Stimulated activated naive CD8-positive, alpha-beta T cell treated with anti-CD3 and anti-CD28 coated beads, Interleukin-15, Interleukin-2, amounts not matched to agents 100 U/mL and 50 U/mL, for 24 hours (primary cell): ENCODE measurements at regions not wholly inside any gene's neighbourhood (a gene's known extent, or its start where the extent isn't known, plus 50 kb on each side); places are given as distances from the start of the nearest gene placed in this dataset.
"Not testable (repeated sequence)": the region's sequence is repeated elsewhere in the genome, so short reads cannot be mapped to it uniquely, and the experiment has no call there.

ENCODE experiments used
- ATAC-seq: fragments of 150-1000 bp; cut with Tn5 transposase; one replicate; pipeline ENCODE4 v1.10.0; 2021
- DNase-seq: peaks from one replicate; pipeline ENCODE4 v3.0.0; 2021

DNA sequence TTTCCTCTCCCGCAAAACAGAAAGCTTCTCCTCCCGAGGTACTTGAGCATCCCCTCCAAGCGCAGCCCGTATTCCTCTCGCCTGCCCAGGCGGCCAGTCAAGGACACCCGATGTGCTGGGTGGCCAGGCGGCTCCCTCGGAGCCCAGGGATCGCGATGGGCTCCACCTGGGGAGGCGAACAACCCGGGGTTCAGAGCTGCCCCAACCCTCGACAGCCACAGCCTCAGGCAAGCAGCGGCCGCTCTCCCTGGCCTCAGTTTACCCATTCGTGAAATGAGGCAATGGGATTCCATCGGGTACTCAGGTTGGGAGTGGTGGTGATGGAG lies 147.4 kb downstream of the CYP26A1 start:
- ATAC-seq: no peak
- no peak for DNase-seq

DNA sequence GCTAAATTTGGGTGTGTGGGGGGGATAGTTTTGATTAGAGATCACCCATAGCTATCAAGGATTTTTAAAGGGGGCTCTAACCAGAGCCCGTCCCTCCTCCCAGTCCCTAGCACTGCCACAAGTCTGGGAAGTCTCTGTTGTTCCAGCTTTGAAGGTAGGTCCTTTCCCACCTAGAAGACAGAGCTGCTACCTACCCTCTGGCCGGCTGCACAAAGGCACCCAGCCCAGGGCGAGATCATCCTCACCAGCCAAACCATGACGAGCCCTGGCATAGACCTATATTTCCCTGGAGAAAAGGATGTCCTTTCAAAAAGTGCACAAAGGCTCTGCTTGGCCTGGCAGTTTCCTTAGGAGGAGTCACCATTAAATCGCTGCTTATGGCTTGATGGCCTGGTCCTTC lies 147.8 kb downstream of the CYP26A1 start:
- no peak for DNase-seq
- no peak for ATAC-seq

DNA sequence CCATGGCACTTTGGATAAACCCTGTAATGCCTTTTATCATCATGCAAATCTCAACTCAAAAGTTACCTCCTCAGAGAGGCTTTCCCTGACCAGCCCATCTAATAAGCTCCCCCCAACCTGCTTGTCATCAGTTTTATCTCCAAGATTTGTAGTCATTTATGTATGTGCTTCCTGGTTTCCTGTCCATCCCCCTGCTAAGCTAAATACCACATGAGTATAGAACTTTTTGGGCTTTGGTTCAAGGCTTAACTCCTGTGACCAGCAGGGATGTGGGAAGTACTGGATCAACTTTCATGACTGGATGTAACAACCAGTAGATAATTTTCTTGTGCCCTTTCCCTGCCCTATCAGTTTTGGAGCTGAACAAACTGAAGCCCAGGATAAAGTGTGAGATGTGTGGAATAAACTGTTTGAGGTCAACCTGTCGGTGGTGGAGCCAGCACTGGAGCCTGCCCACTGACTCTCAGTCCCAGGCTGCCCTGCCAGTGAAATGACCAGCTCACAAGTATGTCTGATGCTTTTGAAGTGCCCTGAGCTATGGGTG lies 148.6 kb downstream of the CYP26A1 start:
- ATAC-seq (no peak), DNase-seq (no peak)

GRCh38 chr10:93222876-93223275 lies 149.2 kb downstream of the CYP26A1 start:
- DNase-seq (no peak), ATAC-seq (no peak)

DNA sequence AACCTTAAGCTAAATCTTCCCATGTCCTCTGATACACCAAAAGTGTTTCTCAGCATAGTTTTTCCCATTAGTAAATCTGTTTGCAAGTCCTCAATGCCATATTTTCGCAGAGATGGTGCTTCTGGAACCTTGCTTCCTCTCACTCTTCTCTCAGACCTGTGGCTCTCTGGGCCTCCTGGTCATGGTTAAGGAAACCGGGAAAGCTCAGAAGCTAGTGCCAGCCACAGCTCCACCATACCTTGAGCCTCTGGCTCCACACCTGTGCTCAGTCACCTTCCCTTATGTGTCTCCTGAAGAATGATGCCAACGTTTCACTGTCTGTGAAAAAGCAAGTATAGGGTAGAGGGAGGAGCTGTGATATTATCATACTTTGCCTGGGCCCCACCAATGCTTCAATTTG lies 149.6 kb downstream of the CYP26A1 start:
- DNase-seq (no peak), ATAC-seq (no peak)

- ATAC-seq (no peak), DNase-seq (no peak)
These were observed 150.5 kb downstream of the CYP26A1 start for GRCh38 chr10:93224005-93224779.

GRCh38 chr10:93225938-93226337 lies 152.2 kb downstream of the CYP26A1 start:
- no peak for ATAC-seq

GRCh38 chr10:93226619-93227018 lies 152.9 kb downstream of the CYP26A1 start:
- ATAC-seq (no peak), DNase-seq (no peak)

More at GRCh38 chr10:93225938-93226337, 152.2 kb downstream of the CYP26A1 start:
- no peak for DNase-seq

DNA sequence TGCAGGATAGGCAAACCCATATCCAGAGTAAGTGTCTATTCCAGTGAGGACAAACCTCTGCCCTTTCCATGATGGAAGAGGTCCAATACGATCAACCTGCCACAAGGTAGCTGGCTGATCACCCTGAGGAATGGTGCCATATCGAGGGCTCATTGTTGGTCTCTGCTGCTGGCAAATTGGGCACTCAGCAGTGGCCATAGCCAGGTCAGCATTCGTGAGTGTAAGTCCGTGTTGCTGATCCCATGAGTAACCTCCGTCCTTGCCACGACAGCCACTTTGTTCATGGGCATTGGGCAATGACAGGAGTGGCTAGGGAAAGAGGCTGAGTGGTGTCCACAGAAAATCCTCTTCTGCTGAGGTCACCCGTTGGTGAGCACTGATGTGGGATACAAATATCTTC lies 156.9 kb downstream of the CYP26A1 start:
- not testable (repeated sequence) for DNase-seq

GRCh38 chr10:93232159-93232558 lies 158.5 kb downstream of the CYP26A1 start:
- DNase-seq, ATAC-seq: not testable (repeated sequence)

More for the DNA sequence above, 156.9 kb downstream of the CYP26A1 start:
- ATAC-seq: not testable (repeated sequence)

GRCh38 chr10:93234940-93235339 lies 161.2 kb downstream of the CYP26A1 start:
- ATAC-seq, DNase-seq: not testable (repeated sequence)

GRCh38 chr10:93235686-93236085 lies 162.0 kb downstream of the CYP26A1 start:
- DNase-seq (no peak), ATAC-seq (no peak)

DNA sequence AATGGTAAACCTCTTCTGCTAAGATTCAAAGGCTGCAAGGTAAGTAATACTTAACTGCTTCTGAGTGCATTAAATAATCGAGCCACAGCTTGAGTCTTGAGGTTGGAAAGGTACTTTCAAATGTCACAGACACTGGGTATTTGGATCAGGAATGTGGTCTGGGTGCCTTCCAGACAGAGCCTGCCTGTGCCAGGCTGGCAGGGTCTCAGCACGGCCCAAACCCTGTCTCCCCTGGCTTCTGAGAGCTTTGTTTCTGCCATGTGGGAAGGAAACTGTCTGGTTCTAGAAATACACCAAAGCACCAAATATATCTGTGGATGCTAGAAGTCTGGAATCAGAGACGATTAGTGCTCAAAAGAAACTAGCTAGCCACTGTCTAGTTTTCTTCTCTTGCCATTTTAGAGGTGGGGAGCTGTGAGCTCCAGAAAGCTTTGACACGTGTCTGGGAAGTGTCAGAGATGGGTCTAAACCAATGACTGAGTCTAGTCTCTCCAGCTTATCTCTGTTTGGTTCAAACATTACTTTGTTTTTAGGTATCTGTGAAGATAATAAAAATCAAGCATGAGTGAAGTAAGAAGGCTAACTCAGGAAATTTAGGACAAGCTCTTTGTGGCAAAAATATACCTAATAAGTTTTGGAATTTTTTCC lies 162.8 kb downstream of the CYP26A1 start:
- no peak for DNase-seq
- no peak for ATAC-seq

DNA sequence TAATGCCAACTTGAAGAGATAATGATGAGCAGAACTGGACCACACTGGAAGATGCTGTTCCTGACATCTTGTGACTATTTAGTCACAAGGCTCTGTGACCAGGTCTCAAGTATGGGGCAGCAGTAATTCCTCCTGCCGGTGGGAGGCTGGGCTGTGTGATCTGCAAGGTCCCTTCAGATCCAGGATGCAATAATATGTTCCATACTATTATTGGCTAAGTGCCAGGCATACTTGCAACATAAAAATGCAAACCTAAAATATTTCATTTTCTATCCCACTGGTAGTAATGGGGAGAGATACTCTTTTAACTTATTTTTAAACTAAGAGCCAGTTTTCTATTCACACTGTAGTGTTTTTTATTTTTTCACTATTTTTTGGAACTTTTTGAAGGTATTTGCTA lies 171.5 kb downstream of the CYP26A1 start:
- DNase-seq (no peak), ATAC-seq (no peak)

GRCh38 chr10:93245779-93246178 lies 172.1 kb downstream of the CYP26A1 start:
- DNase-seq (no peak), ATAC-seq (no peak)

- ATAC-seq: no peak
- DNase-seq: no peak
These were observed 175.0 kb downstream of the CYP26A1 start for GRCh38 chr10:93248583-93249227.

DNA sequence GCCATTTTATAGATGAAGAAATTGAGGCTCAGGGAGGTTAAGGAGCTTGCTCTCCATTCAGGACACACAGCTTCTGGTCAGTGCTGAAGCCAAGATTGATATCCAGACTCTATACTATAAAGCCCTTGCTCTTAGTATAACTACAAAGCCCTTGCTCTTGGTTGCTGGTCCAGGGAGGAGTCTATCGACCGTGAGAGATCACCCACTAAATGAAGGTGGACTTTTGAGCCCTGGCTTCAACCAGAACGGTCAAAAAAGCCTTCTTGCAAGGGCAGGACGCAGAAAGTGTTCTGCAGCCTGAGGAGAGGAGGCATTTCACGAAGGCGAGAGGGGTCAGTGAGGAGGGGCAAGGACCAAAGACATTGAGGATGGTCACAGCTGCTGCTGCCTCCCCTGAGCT lies 176.3 kb downstream of the CYP26A1 start:
- no peak for DNase-seq
- no peak for ATAC-seq

DNA sequence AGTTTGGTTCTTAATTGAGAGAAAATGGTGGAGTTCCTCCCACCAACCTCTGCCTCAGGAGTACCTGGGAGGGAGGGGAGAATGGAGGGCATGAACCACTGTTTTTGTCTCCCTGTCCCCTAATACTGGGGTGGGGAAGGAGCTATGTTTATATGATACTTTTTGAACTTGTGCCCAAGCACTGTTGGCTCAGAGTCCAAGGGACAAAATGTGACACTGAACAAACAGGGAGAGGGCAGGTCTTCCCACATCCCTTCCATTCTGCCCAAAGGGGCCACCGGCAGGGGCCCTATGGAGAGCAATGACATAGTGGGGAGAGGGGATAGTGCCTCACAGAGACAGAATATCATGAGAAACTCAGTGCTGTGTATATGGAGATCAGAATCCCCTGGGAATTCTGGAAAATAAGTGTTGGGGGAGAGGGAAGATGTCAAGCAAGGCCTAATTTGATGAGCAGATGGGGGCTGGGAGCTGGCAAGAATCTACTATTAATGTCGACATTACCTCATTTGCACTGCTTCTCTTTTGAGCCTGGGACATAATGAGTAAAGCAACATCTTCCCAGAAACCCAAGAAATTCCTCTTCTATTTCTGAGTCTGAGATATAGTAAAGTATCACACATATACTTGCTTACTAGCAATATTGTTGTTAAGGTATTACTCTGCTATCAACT lies 180.6 kb downstream of the CYP26A1 start:
- no peak for DNase-seq
- ATAC-seq: no peak

DNA sequence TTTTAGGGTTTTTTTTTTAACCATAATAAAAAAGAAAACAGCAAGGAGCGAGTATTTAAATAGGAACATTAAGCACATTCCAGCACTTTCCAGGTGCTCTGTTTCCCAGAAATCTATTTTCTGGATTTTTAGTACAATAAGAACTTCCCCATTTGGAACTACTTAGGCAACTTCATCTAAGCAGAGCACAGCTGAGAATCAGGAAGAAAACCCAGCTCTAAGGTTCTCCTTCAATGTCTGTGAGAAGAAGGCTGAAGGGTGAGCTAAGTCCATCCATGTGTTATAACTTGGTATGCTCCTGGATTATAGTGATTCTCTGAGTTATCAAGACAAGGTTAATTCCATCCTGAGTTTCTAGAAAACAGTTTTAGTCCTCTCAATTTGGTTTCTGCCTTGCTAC lies 181.9 kb downstream of the CYP26A1 start:
- ATAC-seq (no peak), DNase-seq (no peak)
